Stimulated activated CD4-positive, alpha-beta T cell treated with anti-CD3 and anti-CD28 coated beads, Interleukin-1b, Interleukin-23, amount 100 ng/mL, for 48 hours (primary cell): ENCODE measurements at regions not wholly inside any gene's neighbourhood (a gene's known extent, or its start where the extent isn't known, plus 50 kb on each side); places are given as distances from the start of the nearest gene placed in this dataset.

ENCODE experiments used
- DNase-seq: peaks from one replicate; pipeline ENCODE4 v3.0.0-alpha.2; 2020

- no peak for DNase-seq
Observed at GRCh38 chr21:23541571-23541970, 2065.7 kb downstream of the MRPL39 start.

- DNase-seq, result no peak
Observed at GRCh38 chr21:23534850-23535249, 2072.4 kb downstream of the MRPL39 start.

DNA sequence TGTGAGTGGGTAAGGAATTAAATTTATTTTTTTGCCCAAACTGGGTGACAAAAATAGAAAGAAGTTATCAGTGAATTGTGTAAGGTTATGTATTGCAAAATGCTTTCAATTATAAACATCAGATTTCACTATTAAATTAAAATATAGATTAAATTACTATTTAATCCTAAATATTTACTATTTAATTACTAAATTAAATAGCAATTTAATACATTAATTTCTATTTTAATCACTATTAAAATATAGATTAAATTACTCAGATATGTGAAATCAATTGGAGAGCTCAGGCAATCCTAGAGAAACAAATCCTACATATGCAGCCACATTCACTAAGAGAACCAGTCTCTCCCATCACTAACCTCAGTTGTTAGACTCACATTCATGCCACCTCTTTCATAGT, 2075.8 kb downstream of the MRPL39 start:
- no peak for DNase-seq

- DNase-seq, result no peak
Observed at GRCh38 chr21:23524685-23525084, 2082.6 kb downstream of the MRPL39 start.

GRCh38 chr21:23522751-23523150, 2084.5 kb downstream of the MRPL39 start:
- DNase-seq, result no peak

- no peak for DNase-seq
Observed at GRCh38 chr21:23507501-23507900, 2099.8 kb downstream of the MRPL39 start.

GRCh38 chr21:23496729-23497128, 2110.6 kb downstream of the MRPL39 start:
- no peak for DNase-seq

- no peak for DNase-seq
Observed at GRCh38 chr21:23488245-23488644, 2119.0 kb downstream of the MRPL39 start.

DNA sequence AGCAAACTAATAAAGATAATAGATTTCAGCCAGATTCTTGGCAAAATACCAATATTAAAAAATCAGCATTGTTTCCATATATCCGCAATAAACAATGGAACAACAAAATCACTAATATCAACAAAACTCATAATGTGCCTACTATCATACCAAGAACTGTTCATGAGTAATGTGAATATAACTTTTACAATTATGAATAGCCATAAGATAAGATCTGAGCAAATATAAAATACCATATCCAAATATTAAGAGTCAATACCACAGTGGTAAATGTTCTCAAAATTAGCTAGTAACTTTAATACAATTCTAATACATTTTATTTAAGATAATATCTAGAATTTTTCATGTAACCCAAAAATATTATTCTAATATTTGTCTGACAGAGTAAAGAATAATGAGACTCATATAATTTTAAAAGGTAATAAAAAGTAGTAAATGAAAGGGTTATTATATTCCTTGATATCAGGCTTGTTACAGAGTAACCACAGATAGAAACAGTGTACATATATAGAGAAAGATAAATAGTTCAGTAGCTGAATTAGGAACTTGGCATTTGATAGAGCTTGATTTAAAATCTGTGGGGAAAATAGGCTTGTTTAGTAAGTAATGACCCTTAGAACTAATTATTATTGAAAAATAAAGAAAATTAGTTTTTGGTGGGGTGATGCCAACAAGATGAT, 2126.6 kb downstream of the MRPL39 start:
- no peak for DNase-seq

DNA sequence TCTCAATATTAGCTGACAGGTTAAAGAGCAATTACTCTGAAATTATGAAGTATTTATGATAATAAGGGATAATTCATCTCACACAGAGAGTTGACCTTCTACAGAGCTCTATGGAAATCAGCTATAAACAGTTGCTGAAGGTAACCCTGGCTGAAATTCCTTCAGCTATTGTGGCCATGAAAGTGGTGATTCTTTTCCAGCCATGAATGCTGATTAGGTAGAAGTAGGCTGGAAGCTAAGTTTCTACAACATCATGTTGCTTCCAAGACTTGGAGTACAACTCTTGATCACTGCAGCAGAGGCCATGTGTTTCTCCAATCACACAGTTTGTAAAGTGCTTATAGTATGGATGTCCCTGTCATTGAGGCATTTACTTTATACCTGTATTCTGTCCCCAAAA, 2128.9 kb downstream of the MRPL39 start:
- no peak for DNase-seq

DNA sequence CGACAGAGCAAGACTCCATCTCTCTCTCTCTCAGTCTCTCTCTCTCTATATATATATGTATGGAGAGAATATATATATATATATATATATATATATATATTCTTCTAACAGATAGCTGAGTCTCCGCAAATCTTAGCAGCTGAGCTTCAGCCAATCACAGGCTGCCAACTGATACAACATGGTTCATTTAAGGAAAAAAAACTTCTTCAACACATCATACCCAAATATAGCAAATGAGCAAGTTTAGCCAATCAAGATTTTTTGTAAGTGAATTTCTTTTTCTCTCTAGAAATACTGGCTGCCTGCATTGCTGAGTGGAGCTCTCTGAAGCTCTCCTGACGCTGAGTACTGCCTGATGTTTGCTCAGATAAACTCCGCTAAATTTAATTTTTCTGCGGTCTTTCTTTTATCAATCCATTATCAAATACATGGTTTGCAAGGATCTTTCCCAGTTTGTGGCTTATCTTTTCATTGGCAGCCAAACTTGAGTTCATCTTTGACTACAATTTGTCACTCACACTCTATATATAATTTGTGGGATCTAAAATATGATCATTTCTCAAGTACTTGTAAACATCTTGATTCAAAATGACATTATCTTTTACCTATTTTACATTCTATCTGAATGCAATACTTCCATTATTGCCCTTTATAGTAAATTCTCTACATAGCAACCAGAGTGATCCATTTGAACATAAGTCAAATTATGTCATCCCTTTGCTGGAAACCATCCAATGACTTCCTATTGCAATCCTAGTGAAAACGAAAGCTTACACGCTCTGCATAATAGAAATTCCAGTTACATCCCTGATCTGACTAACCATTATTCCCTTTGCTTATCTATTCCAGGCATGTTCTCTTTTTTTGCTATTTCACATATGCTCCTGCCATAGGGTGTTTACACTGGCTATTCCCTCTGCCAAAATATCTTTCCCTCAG, 2131.7 kb downstream of the MRPL39 start:
- no peak for DNase-seq

DNA sequence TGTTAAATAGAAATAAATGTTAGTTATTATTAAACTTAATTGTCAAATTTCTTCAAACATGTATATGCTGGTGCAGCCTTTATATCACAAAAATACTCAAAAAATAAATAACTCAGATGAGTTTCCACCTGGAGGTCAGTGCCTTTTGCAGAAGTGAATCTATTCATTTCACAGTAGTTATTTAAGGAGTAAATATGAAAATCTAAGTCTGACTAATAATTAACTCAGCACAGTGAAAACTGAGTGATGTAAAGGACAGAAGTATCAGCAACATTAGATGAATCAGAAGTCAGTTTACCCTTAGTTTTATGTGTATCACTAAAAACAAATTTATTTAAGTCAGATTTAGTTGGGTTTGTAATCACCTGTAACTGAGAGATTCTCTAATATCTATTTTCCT, 2135.4 kb downstream of the MRPL39 start:
- no peak for DNase-seq

- no peak for DNase-seq
Observed at GRCh38 chr21:23463365-23463764, 2143.9 kb downstream of the MRPL39 start.

GRCh38 chr21:23455676-23456075, 2151.6 kb downstream of the MRPL39 start:
- DNase-seq, result no peak

DNA sequence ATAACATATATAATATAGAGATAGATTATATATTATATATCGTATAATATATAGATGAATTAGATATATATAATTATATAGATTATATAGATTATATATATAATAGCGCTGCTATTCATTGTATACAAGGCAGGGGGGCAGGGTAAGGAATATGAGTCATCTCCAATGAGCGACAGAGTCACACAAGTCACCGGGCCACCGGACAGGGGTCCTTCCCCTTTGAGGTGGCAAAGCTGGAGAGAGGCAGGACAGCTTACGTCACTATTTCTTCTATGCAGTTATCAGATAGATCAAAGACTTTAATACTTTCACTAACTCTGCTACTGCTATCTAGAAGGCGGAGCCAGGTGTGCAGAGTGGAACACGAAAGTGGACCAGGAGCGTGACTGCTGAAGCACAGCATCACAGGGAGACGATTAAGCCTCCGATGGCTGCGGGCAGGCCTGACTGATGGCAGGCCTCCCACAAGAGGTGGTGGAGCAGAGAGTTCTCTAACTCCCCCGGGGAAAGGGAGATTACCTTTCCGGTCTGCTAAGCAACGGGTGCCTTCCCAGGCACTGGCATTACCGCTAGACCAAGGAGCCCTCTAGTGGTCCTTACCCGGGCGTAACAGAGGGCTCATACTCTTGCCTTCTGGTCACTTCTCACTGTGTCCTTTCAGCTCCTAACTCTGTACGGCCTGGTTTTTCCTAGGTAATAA, 2154.7 kb downstream of the MRPL39 start:
- peak; percentile 5 for DNase-seq

GRCh38 chr21:23445307-23445706, 2162.0 kb downstream of the MRPL39 start:
- DNase-seq, result no peak

- DNase-seq, result no peak
Observed at GRCh38 chr21:23438081-23438480, 2169.2 kb downstream of the MRPL39 start.

DNA sequence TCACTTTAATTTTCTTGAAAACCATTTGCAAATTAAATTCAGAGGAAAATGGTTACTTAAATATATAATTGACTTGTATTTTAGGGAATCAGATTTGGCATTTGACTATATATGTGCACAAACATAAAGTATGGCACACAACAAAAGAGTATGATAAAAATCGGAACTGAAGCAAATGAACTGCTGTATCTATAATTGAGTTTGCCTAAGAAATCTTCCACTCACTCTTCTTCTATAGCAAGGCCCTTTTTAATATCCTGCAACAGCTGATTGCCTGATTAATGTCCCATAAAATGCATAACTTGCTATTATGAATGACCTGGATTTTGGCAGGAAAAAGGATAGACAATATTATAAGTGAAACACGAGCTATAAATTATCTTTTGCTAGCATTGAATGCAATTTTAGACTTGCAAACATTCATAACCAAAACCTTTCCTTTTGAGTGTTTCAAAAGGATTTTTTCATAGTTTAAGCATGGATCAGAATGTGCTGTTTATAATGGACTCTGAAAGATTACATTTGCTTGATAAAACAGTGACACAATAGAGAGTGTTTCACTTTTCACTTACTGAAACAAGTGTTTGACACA, 2204.3 kb downstream of the MRPL39 start:
- no peak for DNase-seq

DNA sequence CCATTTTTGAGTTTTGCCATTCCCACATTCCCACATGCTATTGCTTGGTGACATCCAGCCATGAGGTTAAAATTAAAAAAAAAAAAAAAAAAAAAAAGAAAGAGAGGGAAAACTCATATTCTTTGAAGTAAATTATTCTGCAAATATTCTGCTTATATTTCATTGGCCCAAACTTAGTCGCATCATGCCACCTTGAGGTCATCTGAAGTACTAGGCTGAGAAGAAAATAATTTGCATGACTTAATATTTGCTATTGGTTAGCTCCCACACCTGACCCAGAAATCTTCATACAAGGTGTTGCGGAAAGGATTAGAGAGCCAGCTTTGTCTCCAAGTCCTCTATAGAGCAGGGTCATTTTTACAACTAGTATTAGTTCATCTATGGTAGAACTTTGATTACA, 2206.0 kb downstream of the MRPL39 start:
- DNase-seq, result no peak

GRCh38 chr21:23398726-23399125, 2208.6 kb downstream of the MRPL39 start:
- DNase-seq, result no peak

DNA sequence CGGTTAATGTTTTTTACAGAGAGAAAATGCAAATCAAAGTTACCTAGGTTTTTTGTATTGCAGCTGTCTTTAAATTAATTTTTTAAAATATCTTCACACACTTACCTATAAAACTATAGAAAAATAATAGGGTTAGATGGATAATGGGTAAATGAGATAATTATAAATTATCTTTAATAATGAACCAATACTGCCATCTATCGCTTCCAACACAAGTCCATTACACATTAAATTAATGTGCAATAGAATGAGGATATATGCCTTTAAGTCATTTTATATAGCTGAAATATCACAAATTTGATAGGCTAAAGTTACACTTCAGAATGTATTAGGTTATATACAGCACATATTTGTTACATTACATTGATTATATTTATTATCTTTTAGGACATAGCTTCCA, 2212.8 kb downstream of the MRPL39 start:
- DNase-seq, result no peak

GRCh38 chr21:23384679-23385078, 2222.6 kb downstream of the MRPL39 start:
- DNase-seq, result no peak

GRCh38 chr21:23374155-23374554, 2233.1 kb downstream of the MRPL39 start:
- no peak for DNase-seq
